DOHH2 (cell line): ENCODE measurements at regions not wholly inside any gene's neighbourhood (a gene's known extent, or its start where the extent isn't known, plus 50 kb on each side); places are given as distances from the start of the nearest gene placed in this dataset.

Source experiments
- CTCF ChIP-seq: fragments of 200-600 bp; sonication (generic); IDR thresholded peaks from one replicate; pipeline ENCODE4 v1.5.1; 2014; ENCODE audit warnings: antibody characterized with exemption, mild to moderate bottlenecking, low read depth, low read length; ENCODE audit not compliant: poor library complexity, severe bottlenecking
- EZH2phosphoT487 ChIP-seq: fragments of 200-600 bp; sonication (generic); IDR thresholded peaks from 2 replicates; pipeline ENCODE4 v1.6.1; 2017; ENCODE audit warnings: borderline replicate concordance, mild to moderate bottlenecking, antibody characterized with exemption, low read length, moderate library complexity, mixed read lengths

- no peak for TF ChIP-seq CTCF
- TF ChIP-seq EZH2phosphoT487 = no peak
These were observed 331.1 kb downstream of the DOK5 start for GRCh38 chr20:54806462-54806861.
